ENCODE measurements at regions not wholly inside any gene's neighbourhood (a gene's known extent, or its start where the extent isn't known, plus 50 kb on each side); places are given as distances from the start of the nearest gene placed in this dataset.
A peak's percentile ranks its signal among the peaks of the same experiment; 100 is the strongest.
"Not testable (repeated sequence)": the region's sequence is repeated elsewhere in the genome, so short reads cannot be mapped to it uniquely, and the experiment has no call there.

GRCh38 chr5:130845049-130845765 lies 319.8 kb downstream of the HINT1 start:
- DNase-seq (ENCODE audit: low read depth in 4 of 4, low spot score in 3 of 4) = no peak

- no peak for DNase-seq (ENCODE audit: low read depth in 4 of 4, low spot score in 3 of 4)
Observed at GRCh38 chr5:130836729-130837649, 328.1 kb downstream of the HINT1 start.

- DNase-seq (ENCODE audit: low read depth in 4 of 4, low spot score in 3 of 4) = not testable (repeated sequence)
Observed at GRCh38 chr5:130817598-130818384, 347.3 kb downstream of the HINT1 start.

DNA sequence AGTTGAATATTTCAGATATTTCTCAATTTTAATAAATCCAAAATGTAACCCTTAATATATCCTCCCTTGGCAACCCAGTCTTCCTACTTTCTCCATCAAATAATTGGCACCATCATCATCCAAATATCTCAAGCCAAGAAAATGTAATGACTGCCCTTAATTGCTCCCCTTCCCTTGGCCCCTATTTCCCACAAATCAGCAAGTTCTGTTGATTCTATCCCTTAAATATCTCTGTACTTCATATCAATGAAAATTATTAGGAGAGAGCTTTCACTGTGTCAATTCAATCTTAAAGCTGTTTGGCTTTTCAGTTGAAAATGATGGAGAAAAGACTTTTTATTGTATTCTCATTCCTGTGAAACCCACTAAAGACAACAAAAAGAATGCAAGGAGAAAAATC lies 349.8 kb downstream of the HINT1 start:
- DNase-seq (ENCODE audit: low read depth in 4 of 4, low spot score in 3 of 4) = no peak

DNA sequence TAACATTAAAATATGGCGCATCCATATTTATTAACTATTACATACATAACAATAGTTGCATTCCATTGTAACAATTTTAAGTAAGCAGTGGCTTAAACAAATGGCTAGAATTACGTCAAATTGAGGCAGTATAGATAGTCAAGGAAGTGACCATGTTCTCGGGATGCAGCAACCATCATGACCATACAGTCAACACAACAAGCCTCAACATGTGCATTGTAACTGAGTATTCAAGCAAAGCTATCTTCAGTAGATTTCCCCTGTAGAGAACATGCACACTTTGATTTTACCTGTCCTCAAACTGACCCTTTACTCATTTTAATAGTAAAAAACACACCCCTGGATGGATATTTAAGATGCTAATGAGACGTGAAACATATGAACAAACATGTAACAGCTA lies 356.4 kb downstream of the HINT1 start:
- DNase-seq (ENCODE audit: low read depth in 4 of 4, low spot score in 3 of 4) = no peak

DNA sequence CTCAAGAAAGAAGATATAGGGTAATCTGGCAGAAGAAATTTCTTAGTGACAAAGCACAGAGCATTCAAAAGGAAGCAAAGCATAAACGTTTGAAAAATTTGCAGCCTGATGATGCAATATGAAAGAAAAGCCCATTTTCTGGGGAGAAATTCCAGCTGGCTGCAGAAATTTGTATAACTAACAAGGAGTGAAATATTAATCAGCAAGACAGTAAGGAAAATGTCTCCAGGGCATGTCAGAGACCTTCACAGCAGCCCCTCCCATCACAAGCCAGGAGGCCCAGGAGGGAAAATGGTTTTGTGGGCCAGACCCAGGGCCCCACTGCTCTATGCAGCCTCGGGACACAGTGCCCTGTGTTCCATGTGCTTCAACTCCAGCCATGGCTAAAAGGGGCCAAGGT lies 359.4 kb downstream of the HINT1 start:
- no peak for DNase-seq (ENCODE audit: low read depth in 4 of 4, low spot score in 3 of 4)

- DNase-seq (ENCODE audit: low read depth in 4 of 4, low spot score in 3 of 4) = no peak
Observed at GRCh38 chr5:130805036-130805435, 360.0 kb downstream of the HINT1 start.

DNA sequence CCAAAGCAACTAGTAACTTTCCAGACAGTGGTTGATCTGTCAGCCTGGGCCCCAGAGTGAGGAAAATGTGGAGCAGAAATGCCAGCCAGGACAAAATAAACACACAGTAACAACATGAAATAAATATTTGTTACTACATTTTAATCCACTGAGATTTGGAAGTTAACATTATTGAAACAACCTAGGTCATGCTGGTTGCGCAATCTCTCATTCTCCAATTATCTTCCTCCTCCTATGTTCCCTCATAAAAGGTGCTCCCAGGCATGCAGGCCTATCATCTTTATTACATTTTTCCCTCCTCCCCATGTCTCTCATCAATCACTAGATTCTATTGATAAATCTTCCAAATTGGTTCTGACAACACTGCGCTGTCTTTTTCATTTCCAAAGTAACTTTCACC lies 363.1 kb downstream of the HINT1 start:
- DNase-seq (ENCODE audit: low read depth in 4 of 4, low spot score in 3 of 4) = no peak

DNA sequence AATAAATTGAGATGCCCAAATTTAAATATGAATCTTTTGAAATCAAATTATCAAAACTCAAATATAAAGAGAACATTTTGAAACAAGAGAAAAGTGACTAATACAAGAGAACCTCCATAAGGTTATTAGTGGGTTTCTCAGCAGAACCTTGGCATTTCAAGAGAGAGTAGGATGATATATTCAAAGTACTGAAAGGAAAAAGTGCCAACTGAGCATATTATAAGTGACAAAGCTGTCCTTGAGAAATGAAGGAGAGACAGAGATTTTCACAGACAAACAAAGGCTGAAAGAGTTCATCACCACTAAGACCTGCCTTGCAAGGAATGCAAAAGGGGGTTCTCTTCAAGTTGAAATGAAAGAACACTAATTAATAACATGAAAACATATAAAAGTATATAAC lies 366.0 kb downstream of the HINT1 start:
- no peak for DNase-seq (ENCODE audit: low read depth in 4 of 4, low spot score in 3 of 4)

- no peak for DNase-seq (ENCODE audit: low read depth in 4 of 4, low spot score in 3 of 4)
Observed at GRCh38 chr5:130797303-130797702, 367.8 kb downstream of the HINT1 start.

DNA sequence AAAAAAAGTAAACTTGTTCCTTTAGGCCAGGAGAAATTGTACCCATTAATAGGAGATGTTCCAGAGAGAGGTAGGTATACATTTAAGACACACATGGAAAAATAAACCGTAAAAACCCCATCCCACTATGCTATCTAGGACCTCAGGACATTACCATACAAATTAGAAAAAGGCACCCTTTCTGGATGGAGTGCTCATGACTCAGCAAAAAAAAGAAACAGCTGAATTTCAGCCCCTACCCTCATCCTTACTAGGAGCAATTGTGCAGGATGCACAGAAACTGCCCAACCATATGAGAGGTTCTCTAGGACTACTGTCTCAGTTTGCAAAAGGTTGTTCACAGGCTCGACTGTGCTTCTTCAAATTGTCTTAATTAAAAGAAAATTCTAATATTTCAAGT lies 368.2 kb downstream of the HINT1 start:
- DNase-seq (ENCODE audit: low read depth in 4 of 4, low spot score in 3 of 4) = no peak

DNA sequence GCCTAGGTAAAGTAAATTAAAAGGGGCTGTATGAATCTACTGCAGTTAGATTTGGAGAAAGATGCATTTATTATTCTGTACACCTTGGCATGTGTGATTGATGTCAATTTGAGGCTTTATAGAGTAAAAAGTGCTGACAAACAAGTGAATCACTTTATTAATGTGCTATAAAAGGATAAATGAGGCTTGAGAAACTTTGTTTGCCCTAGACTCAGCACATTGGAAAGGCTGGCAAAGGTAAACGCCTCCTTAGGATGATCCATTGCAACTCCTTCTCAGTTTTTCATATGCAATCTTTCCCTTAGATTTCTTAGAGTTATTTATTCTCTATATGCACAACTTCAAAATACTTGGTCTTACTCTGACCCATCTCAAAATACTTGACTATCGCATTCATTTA lies 369.0 kb downstream of the HINT1 start:
- no peak for DNase-seq (ENCODE audit: low read depth in 4 of 4, low spot score in 3 of 4)

DNA sequence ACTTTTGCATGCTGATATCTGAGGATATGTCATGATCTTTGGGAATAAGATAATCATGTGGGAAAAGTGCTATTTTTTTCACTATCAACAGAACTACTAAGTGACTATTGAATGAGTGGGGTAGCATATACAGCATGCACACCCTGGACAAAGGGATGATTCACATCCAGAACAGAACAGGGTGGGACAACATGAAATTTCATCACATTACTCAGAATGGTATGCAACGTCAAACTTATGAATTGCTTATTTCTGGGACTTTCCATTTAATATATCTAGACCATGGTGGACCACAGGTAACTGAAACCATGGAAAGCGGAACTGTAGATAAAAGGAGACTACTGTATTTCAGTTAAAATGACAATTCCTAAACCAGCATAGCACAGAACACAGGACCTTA lies 370.0 kb downstream of the HINT1 start:
- DNase-seq (ENCODE audit: low read depth in 4 of 4, low spot score in 3 of 4) = no peak

DNA sequence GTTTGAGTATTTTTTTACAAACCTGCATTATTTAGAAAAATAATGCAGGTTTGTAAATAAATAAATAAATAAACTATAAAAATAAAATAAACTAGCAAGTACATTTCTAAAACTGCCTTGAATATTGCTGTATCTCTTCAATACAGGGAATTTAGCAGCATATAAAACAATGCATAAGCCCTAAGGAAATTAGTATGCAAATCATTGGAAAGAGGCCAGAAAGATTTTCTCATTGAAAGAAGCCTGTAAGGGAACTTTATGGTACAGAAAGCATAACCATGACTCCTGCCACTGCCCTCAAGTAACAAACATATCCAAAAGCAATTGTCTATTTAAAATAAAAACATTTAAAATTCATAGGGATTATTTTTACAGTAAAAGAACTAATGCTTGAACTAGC lies 387.3 kb downstream of the HINT1 start:
- no peak for DNase-seq (ENCODE audit: low read depth in 4 of 4, low spot score in 3 of 4)

DNA sequence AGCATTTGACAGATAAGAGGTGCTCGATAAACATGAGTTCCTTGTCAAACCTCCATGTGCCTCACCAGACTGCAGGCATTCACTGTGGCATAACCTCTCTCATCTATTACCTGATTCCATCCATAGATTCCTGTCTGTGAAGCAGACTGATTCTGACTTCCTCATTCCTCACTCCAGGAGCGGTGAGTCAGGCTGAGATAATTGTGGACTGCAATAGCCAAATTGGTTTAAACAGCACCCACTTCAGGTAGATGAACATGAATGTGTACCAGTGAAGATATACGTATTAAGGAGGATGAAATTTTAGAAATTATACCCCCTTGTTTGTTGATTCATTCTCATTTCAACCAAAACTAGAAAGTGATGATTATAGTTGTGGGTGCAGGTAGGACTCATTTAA lies 391.2 kb downstream of the HINT1 start:
- no peak for DNase-seq (ENCODE audit: low read depth in 4 of 4, low spot score in 3 of 4)

GRCh38 chr5:130762031-130762430 lies 403.0 kb downstream of the HINT1 start:
- DNase-seq (ENCODE audit: low read depth in 4 of 4, low spot score in 3 of 4) = no peak

DNA sequence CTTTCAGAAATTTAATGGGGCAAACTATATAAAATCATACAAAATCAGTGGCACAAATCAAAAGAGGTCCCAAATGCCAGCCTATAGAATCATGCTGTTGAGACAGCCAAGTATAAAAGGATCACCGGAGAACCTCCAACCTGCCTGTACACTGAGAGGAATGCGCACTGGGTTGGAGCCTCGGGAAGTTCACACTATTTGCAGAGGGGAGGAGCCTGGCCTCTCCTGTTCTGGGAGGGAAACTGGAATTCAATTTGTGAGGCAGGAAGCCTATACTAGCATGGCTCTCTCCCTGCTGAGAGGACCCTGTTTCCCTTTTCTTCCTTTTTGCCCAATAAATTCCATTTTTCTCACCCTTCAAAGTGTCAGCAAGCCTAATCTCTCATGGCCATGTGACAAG lies 406.0 kb downstream of the HINT1 start:
- no peak for DNase-seq (ENCODE audit: low read depth in 4 of 4, low spot score in 3 of 4)

DNA sequence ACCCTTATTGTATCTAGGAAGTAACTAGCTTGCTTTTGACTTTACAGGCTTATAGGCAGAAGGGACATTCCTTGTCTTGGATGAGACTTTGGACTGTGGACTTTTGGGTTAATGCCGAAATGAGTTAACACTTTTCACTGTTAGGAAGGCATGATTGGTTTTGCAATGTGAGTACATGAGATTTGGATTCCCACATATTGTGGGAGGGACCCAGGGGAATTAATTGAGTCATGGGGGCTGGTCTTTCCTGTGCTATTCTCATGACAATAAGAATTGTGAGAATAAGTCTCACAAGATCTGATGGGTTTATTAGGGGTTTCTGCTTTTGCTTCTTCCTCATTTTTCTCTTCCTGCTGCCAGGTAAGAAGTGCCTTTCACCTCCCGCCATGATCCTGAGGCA lies 417.5 kb downstream of the HINT1 start:
- no peak for DNase-seq (ENCODE audit: low read depth in 4 of 4, low spot score in 3 of 4)

DNA sequence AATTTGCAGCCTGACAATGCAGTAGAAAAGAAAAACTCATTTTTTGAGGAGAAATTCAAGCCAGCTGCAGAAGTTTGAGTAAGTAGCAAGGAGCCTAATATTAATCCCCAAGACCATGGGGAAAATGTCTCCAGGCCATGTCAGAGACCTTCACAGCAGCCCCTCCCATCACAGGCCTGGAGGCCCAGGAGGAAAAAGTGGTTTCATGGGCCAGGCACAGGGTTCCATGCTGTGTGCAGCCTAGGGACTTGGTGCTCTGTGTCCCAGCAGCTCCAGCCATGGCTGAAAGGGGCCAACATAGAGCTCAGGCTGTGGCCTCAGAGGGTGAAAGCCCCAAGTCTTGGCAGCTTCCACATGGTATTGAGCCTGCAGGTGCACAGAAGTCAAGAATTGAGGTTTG lies 418.4 kb downstream of the HINT1 start:
- DNase-seq (ENCODE audit: low read depth in 4 of 4, low spot score in 3 of 4) = not testable (repeated sequence)

DNA sequence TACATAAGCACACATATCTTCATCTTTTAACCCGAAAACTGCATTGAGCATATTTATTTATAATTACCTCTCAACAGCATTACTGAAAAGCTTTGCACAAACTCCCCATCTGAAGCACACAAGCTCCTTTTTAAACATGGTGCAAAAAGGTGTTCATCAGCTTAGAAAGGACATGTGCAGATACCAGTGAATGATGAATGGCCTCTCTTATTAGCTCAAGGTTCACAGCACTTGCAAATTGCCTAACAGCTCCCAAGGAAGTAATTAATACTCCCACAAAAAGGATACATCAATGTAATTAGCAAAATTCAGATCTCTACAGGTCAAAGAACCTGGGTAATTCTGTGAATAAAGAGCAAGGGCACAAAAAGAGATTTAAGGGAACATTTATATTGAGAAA lies 422.0 kb downstream of the HINT1 start:
- DNase-seq (ENCODE audit: low read depth in 4 of 4, low spot score in 3 of 4) = peak in 2 of 4 donors; percentile 8 to 15

DNA sequence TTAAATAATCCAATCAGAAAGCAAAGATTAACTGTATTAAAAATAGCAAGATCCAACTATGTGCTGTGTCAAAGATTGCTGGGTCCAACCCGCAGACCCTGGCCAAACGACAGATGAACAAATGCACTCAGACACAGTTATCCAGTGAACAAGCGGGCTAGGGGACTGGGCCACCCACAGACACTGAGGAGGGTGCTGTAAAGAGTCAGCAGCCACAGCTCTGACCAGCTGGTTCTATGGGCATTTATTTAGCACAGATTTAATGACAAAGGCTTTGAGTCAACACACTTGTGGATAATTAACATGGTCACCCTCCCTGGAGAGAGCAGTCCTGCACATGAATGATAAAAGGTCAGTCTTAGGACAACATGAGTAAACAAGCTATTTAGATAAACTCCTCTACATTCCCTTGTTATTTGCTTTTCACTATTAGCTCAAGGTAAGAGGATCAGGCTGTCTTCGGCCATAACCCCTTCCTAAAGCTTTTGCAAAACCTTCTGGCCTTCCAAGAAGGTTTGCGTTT lies 424.9 kb downstream of the HINT1 start:
- DNase-seq (ENCODE audit: low read depth in 4 of 4, low spot score in 3 of 4) = no peak

Measured in right renal pelvis (tissue), 4 donors.